ENCODE measurements at regions not wholly inside any gene's neighbourhood (a gene's known extent, or its start where the extent isn't known, plus 50 kb on each side); places are given as distances from the start of the nearest gene placed in this dataset.

DNA sequence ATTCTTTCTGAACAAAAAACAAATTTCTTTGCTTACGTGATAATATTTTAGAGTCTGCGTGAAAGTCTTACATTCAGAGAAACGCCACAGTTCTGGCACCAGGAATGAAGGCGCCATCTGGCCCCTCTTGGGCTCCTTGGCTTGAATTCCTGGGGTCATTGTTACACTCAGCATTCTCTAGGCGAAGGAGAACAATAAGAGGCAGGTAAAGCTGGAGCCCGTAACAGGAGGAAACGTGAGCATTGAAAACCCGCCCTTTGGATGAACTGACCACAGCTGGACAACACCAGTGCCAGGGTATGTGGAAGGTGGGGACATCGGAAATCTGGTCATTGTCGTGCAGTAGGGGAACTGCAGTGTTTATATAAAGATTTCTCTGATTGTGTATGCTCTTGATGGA, 144.8 kb downstream of the RNF152 start:
- TF ChIP-seq, protein P1, sequence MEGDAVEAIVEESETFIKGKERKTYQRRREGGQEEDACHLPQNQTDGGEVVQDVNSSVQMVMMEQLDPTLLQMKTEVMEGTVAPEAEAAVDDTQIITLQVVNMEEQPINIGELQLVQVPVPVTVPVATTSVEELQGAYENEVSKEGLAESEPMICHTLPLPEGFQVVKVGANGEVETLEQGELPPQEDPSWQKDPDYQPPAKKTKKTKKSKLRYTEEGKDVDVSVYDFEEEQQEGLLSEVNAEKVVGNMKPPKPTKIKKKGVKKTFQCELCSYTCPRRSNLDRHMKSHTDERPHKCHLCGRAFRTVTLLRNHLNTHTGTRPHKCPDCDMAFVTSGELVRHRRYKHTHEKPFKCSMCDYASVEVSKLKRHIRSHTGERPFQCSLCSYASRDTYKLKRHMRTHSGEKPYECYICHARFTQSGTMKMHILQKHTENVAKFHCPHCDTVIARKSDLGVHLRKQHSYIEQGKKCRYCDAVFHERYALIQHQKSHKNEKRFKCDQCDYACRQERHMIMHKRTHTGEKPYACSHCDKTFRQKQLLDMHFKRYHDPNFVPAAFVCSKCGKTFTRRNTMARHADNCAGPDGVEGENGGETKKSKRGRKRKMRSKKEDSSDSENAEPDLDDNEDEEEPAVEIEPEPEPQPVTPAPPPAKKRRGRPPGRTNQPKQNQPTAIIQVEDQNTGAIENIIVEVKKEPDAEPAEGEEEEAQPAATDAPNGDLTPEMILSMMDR (IDR thresholded peaks at IDR 0.05; ENCODE audit: borderline replicate concordance, extremely low read depth, low read length, poor library complexity, severe bottlenecking), result no peak
- TF ChIP-seq EZH2 (IDR thresholded peaks at IDR 0.05; ENCODE audit: borderline replicate concordance, low read depth, low read length, severe bottlenecking), result no peak

Data from DND-41 (cell line).